GM21367 (cell line): ENCODE measurements at regions not wholly inside any gene's neighbourhood (a gene's known extent, or its start where the extent isn't known, plus 50 kb on each side); places are given as distances from the start of the nearest gene placed in this dataset.
"Not testable (repeated sequence)": the region's sequence is repeated elsewhere in the genome, so short reads cannot be mapped to it uniquely, and the experiment has no call there.

ENCODE experiments used
- ATAC-seq: cut with Tn5 transposase; IDR thresholded peaks from one replicate; pipeline ENCODE4 v1.9.1; 2021; ENCODE audit not compliant: unreplicated experiment

DNA sequence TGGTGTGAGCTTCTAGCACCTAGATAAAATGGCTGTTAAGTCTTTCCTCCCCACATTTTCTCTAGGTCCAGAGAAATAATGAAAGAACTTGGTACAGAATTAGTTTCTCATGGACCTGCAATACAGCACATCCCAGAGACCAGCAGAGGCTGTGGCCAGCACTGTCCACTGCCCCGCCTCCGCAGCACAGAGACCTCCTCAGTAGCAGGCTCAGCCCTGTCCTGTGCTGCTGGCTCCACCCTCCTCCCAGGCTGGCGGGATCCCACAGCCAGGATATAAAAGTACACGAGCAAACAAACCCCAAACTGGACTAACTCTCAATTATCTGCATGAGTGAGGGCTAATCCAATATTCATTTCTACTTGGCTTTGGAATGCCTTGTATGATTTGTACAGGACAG, 401.5 kb downstream of the RPS6KC1 start:
- no peak for ATAC-seq

DNA sequence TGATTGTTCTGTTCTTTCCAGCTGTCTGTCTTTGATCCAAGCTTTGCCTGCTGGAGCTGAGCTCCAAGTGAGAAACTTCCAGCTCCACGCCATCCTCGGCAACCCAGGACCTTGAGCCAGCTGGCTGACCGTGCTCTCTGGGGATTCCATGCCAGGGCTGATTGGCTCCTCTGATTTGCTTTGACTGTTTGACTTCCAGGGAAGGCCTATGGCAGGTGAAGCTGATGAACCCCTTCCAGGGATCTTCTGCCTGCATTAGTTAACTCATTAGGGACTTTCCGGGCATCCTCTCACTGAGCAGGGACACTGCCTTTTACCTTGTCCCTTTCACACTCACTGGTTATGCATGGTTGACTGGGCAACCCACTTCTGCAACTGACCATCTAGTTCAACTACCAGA, 406.1 kb downstream of the RPS6KC1 start:
- ATAC-seq, result no peak

DNA sequence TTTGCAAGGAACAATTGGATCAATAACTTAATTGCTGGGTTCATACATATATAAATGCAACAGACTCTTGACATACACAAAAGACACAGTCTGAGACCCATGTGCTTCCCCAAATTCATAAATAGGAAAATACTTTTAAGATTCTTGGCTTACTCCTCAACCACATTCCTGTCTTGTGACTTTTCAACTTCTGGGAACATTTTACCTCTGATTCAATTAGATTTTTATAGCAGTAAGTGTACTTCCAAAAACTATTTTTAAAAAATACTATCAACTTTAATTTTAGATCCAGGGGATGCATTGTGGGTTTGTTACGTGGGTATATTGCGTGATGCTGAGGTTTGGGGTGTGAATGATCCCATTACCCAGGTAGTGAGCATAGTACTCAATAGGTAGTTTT, 406.7 kb downstream of the RPS6KC1 start:
- ATAC-seq, result no peak

DNA sequence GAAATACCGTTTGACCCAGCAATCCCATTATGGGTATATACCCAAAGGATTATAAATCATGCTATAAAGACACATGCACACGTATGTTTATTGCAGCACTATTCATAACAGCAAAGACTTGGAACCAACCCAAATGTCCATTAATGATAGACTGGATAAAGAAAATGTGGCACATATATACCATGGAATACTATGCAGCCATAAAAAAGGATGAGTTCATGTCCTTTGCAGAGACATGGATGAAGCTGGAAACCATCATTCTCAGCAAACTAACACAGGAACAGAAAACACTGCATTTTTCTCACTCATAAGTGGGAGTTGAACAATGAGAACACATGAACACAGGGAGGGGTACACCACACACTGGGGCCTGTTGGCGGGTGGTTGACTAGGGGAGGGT, 411.3 kb downstream of the RPS6KC1 start:
- ATAC-seq, result not testable (repeated sequence)

DNA sequence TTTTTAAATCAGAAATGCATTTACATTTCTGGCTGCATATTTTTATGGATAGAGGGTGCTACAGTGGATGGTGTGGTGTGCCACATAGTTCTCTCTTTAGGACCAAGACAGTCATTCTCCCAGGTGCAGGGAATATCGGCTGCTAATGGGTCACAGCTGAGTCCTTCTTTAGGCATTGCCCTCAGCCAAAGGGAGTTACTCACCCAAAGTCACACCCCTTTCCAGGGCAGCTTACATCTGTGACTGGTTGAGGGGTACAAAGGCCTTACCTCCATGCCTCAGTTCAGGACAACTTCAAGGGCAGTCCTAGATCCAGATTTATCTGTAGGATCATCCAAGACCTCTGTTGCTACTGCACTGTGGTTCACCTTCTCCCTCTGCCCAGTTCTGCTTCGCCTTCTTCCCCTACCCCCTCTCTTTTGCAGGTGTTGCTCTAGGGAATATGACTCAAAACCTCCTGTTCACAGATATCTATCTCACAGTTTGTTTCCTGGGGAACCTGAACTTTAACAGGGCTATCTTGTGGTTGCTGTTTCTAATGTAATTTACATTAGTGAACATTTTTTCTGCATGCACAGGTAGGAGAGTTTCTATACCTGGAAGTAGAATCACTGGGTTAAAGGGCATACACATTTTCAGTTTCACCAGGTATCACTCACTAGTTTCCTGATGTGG, 413.9 kb downstream of the RPS6KC1 start:
- no peak for ATAC-seq

DNA sequence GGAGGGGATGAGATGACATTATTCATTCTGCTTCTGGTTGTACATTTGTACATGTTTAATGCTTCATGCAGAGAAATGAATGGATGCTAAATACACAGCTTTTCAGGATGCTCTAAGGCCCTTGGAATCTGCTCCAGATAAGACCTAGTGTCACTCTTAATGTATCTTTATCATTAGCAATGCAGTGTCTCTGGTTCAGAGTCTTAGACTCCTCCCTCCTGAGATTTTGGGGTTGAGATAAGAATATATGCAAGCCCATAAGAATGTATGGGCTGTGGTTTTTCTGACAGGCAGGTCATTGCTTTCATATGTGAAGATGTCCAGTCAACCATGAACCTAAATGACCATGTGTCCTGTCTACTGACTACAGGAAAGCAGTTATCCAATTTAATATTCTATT, 415.5 kb downstream of the RPS6KC1 start:
- ATAC-seq, result no peak

DNA sequence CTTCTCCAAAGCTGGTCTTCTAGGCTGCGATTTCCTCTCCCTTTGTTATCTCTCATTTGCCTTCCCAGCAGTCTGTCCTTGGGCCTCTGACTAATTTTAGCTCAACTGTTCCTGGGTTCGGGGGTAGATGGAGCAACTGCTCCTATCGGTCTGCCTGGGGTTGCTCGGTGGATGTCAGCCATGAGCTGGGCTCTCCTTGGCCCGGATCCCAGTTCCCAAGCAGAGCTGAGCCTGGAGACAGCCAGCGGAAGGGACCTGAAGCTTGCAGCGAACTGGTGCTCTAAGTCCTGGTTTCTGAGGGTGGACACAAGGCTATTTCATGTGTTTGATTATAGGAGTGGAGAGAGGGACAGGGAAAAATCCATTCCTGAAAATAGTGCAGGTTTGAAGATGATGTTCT, 423.0 kb downstream of the RPS6KC1 start:
- ATAC-seq, result no peak

DNA sequence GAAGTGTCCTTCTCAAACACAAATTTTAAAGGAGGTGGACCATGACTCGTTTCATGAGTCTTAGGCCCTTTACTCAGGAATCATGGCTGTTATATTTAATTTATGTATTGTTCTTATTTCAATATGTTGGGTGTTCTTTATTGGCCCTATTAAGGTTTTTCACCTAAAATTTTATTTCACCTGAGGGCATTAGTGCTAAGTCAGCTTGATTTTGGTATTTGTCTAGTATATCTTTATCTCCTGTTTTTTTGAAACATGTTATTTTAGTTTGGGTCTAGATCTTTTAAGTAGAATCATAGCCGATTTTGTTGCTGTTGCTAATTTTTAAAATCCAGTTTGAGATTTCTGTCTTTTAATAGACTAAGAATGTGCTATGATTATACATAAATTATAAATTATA, 430.4 kb downstream of the RPS6KC1 start:
- no peak for ATAC-seq

DNA sequence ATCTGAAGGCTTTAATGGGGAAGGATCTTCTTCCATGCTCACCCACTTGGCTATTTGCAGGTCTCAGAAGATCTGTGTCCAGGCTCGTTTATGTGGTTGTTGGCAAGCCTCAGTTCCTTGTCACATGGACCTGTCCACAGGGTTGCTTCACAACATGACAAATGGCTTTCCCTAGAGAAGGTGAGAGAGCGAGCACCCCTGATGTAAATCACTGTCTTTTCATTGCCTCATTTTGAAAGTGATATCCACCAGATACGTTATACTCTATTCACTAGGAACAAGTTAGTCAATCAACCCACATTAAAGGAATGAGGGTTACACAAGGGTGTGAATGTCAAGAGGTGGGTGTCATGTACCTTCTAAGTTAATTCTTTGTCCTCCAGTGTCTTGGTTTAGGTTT, 433.3 kb downstream of the RPS6KC1 start:
- ATAC-seq, result no peak

DNA sequence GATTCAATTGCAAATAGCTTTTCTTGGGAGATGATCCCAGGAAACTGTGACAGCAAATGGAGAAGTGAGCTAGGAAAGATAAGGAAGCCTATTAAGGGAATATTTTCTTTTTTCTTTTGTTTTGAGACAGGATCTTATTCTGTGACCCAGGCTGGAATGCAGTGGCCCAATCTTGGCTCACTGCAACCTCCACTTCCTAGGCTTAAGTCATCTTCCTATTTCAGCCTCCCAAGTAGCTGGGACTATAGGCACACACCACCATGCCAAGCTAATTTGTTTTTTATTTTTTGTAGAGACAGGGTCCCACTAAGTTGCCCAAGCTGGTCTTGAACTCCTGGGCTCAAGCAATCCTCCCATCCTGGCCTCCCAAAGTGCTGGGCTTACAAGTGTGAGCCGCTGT, 433.7 kb downstream of the RPS6KC1 start:
- ATAC-seq, result no peak

DNA sequence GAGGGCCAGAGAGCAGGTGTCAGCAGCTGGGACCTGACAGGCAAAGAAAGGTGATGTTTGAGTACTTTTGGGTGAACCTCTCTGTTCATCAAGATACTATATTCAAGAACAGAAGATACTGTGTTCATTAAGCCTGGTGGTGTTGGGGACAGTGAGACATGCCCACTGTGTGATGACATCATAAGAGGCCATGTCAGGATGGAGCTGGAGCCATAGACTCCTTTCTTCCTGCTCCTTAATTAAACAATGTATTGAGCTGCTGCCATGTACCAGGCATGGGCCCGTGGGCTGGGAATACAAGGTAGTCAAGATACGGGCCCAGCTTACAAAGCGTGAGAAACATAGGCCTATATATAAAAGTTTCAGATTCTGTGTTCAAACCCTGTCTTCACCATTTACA, 435.4 kb downstream of the RPS6KC1 start:
- no peak for ATAC-seq

DNA sequence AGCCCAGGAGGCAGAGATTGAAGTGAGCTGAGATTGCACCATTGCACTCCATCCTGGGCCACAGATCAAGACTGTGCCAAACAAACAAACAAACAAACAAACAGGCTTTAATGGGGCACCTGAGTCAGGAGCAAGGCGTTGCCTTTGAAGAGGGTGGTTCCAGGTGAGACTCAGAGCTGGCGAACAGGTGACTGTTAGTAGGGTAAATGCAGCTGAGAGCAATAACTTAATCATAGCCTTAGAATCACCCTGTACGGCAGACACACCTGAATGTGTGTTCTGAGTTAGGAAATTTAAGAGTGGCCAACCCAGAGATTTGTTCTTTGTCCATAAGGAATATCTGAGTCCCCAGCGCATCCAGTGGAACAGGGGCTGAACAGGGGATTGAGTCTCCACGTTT, 440.4 kb downstream of the RPS6KC1 start:
- ATAC-seq, result no peak

DNA sequence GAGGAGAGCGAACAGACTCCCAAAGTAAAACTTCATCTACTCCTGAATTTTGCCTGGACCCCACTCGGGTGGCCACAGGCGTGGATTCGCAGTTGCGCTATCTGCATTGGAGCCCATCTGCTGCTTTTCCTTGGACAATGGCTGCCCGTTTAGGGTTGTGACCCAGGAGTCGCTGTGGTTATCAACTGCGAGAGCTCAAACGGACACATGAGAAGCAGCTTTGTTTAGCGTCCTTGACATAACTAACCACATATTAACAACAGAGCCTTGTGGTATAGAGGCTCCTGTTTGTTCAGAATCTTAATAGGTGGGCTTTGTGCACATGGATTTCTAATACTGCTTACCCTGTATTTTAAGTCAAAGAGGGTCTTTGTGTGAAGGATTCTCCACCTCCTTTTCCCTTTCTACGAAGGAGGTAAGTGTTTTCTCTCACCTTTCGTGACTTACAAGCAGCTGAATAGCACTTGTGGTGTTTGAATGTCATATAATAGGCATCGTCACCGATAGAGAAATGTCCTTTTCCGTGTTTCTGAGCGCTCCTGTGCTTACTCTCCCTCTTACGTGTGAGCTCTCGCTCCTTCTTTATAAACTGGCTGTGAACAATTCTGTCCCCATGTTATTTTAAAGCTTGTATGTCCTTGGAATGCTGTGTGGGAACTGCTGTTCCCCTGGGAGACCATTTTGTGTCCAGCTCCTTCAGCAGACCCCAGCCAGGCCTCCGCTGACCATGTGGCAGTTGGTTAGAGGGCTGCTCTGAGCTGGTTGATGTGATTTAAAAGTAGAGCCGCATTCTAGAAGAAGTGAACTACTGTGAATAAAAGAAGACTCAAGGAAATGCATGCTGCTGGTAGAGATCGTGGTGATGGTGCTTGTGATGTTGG, 441.4 kb downstream of the RPS6KC1 start:
- ATAC-seq, result no peak

DNA sequence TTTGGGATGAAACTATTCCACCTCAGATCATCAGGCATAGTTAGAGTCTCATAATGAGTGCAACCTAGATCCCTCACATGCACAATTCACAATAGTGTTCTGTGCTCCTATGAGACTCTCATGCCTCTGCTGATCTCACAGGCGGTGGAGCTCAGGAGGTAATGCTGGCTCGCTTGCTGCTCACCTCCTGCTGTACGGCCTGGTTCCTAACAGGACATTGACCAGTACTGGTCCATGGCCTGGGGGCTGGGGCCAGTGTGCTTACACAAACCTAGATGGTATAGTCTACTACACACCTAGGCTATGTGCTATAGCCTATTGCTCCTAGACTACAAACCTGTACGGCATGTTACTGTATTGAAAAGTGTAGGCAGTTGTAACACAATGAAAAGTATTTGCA, 448.4 kb downstream of the RPS6KC1 start:
- no peak for ATAC-seq

DNA sequence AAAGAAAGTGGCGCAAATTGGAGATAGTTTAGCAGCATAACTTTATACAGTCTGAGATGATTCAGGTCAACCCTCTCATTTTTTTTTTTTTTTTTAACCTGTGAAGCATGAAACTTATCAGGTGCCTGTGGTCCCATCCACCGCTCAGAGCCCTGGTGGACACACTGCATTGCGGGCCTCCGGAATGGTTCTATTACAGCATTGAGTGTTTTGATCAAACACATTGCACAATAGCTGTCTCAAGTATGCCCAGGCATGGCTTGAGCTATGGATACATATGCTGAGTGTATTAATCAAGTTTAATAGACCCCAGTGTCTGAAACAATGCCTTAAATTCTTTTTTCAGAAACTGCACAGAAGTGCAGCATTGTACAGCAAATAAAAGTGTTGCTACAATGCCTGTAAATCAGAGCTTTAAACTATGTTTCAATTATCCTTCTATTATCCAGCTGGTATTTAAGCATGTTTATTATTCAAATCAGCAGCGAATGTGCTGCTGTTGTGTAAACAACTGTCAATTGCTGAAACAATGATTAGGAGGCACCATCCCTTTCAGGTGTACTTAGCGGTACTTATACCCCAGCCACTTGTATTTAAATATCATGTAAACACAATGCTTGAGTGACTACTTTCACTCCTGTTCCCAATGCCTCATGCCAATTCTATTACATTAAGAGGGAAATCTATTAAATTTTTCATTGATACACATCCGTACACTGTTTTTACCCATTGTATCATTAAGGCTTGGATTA, 456.6 kb downstream of the RPS6KC1 start:
- no peak for ATAC-seq

DNA sequence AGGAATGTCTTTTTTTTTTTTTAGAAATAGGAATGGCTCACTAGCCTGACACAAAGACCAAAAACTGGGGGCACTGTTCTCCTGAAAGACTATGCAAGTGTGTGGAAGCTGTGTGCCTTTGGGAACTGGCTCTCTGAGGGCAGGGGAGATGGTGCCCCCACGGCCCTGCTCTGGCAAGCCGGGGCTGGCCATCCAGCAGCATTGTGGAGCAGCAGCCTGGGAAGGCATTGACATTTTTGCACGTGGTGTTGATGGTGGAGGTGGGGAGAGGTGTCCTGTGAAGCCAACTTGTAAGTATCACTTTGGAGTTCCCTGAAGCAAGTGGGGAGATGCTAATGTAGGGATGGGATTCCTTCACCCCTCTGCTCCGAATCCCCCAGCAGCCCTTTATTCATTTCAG, 460.1 kb downstream of the RPS6KC1 start:
- no peak for ATAC-seq

DNA sequence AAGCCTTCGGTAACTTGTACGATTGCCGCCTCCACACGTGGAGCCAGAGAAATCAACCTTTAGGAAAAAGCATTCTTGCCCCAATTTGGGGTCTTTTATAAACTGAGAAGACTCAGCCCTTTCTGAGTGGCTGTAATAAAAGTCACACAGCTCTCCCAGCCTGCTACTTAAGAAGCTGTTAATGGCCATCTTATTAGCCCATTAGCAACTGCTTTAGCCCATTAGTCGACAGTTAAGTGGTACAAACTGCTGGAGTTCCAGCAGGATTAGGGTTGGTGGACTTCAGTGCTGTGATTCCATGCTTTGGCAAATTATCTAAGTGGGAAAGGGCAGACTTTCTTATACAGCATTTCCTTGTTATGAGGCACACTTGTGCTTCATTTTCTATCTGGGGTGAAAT, 461.3 kb downstream of the RPS6KC1 start:
- ATAC-seq, result no peak

DNA sequence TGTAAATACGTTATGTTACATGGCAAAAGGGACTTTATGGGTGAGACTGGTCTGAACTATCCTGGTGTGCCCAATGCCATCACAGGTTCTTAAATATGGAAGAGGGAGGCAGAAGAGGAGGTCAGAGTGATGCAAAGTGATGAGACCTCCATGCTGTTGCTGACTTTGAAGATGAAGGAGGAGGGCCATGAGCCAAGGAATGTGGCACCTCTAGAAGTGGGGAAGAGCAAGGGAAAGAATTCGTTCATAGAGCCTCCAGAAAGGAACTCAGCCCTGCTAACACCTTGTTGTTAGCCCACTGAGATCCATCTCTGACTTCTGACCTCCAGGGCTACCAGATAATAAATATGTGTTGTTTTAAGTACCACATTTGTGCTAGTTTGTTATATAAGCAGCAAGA, 462.0 kb downstream of the RPS6KC1 start:
- no peak for ATAC-seq

DNA sequence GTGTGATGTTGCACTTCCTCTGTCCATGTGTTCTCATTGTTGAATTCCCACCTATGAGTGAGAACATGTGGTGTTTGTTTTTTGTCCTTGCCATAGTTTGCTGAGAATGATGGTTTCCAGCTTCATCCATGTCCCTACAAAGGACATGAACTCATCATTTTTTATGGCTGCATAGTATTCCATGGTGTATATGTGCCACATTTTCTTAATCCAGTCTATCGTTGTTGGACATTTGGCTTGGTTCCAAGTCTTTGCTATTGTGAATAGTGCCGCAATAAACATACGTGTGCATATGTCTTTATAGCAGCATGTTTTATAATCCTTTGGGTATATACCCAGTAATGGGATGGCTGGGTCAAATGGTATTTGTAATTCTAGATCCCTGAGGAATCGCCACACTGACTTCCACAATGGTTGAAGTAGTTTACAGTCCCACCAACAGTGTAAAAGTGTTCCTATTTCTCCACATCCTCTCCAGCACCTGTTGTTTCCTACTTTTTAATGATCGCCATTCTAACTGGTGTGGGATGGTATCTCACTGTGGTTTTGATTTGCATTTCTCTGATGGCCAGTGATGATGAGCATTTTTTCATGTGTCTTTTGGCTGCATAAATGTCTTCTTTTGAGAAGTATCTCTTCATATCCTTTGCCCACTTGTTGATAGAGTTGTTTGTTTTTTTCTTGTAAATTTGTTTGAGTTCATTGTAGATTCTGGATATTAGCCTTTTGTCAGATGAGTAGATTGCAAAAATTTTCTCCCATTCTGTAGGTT, 463.6 kb downstream of the RPS6KC1 start:
- ATAC-seq, result not testable (repeated sequence)

DNA sequence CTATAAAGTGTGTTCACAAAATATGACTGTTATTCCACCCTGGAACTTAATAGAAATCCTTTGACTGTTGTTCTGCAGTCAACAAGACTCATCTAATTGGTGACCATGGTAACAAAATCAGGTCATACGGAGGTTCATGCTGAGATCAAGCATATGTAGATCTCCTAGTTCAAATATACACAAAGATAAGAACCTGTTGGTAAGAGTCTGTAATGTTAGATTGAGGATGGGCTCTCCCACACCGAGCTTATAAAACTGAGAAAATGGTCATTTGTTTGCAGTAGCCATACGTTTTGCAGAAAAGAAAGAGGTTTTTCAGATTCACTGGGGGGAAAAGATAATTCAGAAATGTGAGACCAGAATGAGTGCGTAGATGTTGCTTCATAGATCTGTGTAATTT, 468.1 kb downstream of the RPS6KC1 start:
- no peak for ATAC-seq

DNA sequence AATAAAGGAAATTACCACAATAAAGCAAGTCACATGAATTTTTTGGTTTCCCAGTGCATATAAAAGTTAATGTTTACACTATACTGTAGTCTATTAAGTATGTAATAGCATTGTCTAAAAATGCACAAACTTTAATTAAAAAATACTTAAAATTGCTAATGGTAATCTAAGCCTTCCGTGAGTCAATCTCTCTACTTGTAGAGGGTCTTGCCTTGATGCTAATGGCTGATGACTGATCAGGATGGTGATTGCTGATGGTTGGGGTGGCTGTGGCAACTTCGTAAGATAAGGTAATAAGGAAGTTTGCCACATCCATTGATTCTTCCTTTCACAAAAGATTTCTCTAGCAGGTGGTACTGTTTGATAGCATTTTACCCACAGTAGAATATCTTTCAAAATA, 466.6 kb upstream of the PROX1 start:
- no peak for ATAC-seq
